GM12878 (cell line): ENCODE measurements at regions not wholly inside any gene's neighbourhood (a gene's known extent, or its start where the extent isn't known, plus 50 kb on each side); places are given as distances from the start of the nearest gene placed in this dataset.
"Not testable (repeated sequence)": the region's sequence is repeated elsewhere in the genome, so short reads cannot be mapped to it uniquely, and the experiment has no call there.

ENCODE experiments used
- ATAC-seq: fragments of 200-7000 bp; cut with Tn5 transposase; 3 replicates; pipeline ENCODE4 v1.9.1; 2020; ENCODE audit warnings: mild to moderate bottlenecking, moderate library complexity
- BruUV-seq: library from RNA; stranded (reverse); fragments of 400-500 nt; replicated peaks from 2 replicates; lab custom pipeline; 2021; lab: Mats Ljungman, UMichigan
- CTCF ChIA-PET: fragments of 300-600 bp; sonication (Branson Sonifier 250); formaldehyde crosslinking; extraction: SDS; loops from one replicate; lab custom pipeline; 2021; ENCODE audit warnings: inconsistent platforms; lab: Yijun Ruan, JAX
- POLR2A ChIA-PET: fragments of 350-600 bp; formaldehyde crosslinking; extraction: SDS; loops from one replicate; lab custom pipeline; 2021; ENCODE audit warnings: inconsistent platforms; lab: Charles Lee
- RAD21 ChIA-PET: fragments of 300-600 bp; sonication (Branson Sonifier 250); formaldehyde crosslinking; loops from one replicate; lab custom pipeline; 2023; ENCODE audit warnings: antibody characterized with exemption; ENCODE audit not compliant: unreplicated experiment; lab: Charles Lee
- SMC1A ChIA-PET: fragments of 300-600 bp; sonication (Branson Sonifier 250); formaldehyde crosslinking; loops from one replicate; lab custom pipeline; 2023; ENCODE audit not compliant: unreplicated experiment, uncharacterized antibody; lab: Charles Lee
- DNase-seq: peaks from one replicate; pipeline ENCODE4 v3.0.0-alpha.2; 2011; ENCODE audit warnings: low read depth, low spot score
- FAIRE-seq: peaks from 3 replicates; lab custom pipeline; 2011; peaks lifted over from hg19 to GRCh38; lab: Jason Lieb, UNC
- H2AFZ ChIP-seq: 2 replicates; pipeline ENCODE4 v1.6.0; 2011; ENCODE audit warnings: low read depth, low read length, control low read depth; ENCODE audit not compliant: control insufficient read depth
- H3K27ac ChIP-seq: 2 replicates; pipeline ENCODE4 v1.5.1; 2011; ENCODE audit warnings: control low read depth; ENCODE audit not compliant: control insufficient read depth, insufficient read depth
- H3K27me3 ChIP-seq, 2 experiments: replicated peaks in 1 of 2; 2 replicates each; pipeline versions ENCODE4 v1.6.0 to v1.6.1; 2011; ENCODE audit warnings: low read length in 1 of 2; ENCODE audit not compliant: control insufficient read depth in 2 of 2, insufficient read depth in 2 of 2
- H3K36me3 ChIP-seq, 2 experiments: 2 replicates each; pipeline ENCODE4 v1.5.1; 2011; ENCODE audit warnings: low read length in 1 of 2; ENCODE audit not compliant: control insufficient read depth in 2 of 2, insufficient read depth in 2 of 2
- H3K4me1 ChIP-seq: 2 replicates; pipeline ENCODE4 v1.6.1; 2011; ENCODE audit warnings: mild to moderate bottlenecking, low read length, moderate library complexity, mixed read lengths; ENCODE audit not compliant: control insufficient read depth, insufficient read depth
- H3K4me2 ChIP-seq: 2 replicates; pipeline ENCODE4 v1.6.0; 2011; ENCODE audit warnings: control low read depth; ENCODE audit not compliant: control insufficient read depth, insufficient read depth
- H3K4me3 ChIP-seq: fragments of 200-600 bp; sonication (generic); 2 replicates; pipeline ENCODE4 v1.5.1; 2016
- H3K79me2 ChIP-seq: 2 replicates; pipeline ENCODE4 v1.6.0; 2011; ENCODE audit warnings: low read length; ENCODE audit not compliant: control insufficient read depth, insufficient read depth
- H3K9ac ChIP-seq: 2 replicates; pipeline ENCODE4 v1.8.0; 2011; ENCODE audit warnings: low read length, control low read depth, mixed read lengths; ENCODE audit not compliant: control insufficient read depth, insufficient read depth
- H3K9me3 ChIP-seq: replicated peaks from 3 replicates; pipeline ENCODE4 v1.5.1; 2011; ENCODE audit warnings: mild to moderate bottlenecking, low read length; ENCODE audit not compliant: control insufficient read depth, insufficient read depth
- H4K20me1 ChIP-seq: 2 replicates; pipeline ENCODE4 v1.6.0; 2011; ENCODE audit not compliant: control insufficient read depth, insufficient read depth
- BACH1 ChIP-seq: fragments of 450-650 bp; IDR thresholded peaks from 2 replicates; pipeline ENCODE4 v1.6.1; 2017; ENCODE audit warnings: mild to moderate bottlenecking, borderline replicate concordance
- BRCA1 ChIP-seq: IDR thresholded peaks from 2 replicates; pipeline ENCODE4 v1.6.1; 2011; ENCODE audit warnings: low read depth, low read length, improper control_type of control experiment
- E2F8 ChIP-seq: fragments of 450-650 bp; IDR thresholded peaks from 2 replicates; pipeline ENCODE4 v1.6.1; 2018; ENCODE audit warnings: mild to moderate bottlenecking, low read depth, moderate library complexity; ENCODE audit not compliant: partially characterized antibody
- EED ChIP-seq: sonication (generic); IDR thresholded peaks from 2 replicates; pipeline ENCODE4 v1.6.1; 2016; ENCODE audit warnings: antibody characterized with exemption, low read depth
- ESRRA ChIP-seq: IDR thresholded peaks from 2 replicates; pipeline ENCODE4 v1.6.1; 2012; ENCODE audit warnings: mild to moderate bottlenecking, low read length, improper control_type of control experiment
- MLLT1 ChIP-seq: fragments of 450-650 bp; IDR thresholded peaks from 2 replicates; pipeline ENCODE4 v1.6.1; 2016; ENCODE audit warnings: mild to moderate bottlenecking
- MTA3 ChIP-seq: IDR thresholded peaks from 2 replicates; pipeline ENCODE4 v1.6.1; 2012; ENCODE audit warnings: low read length, inconsistent platforms, borderline replicate concordance
- SKIL ChIP-seq: fragments of 450-650 bp; IDR thresholded peaks from 2 replicates; pipeline ENCODE4 v1.6.1; 2017; ENCODE audit warnings: mild to moderate bottlenecking, low read depth, inconsistent platforms; ENCODE audit not compliant: poor library complexity, severe bottlenecking
- SMARCA5 ChIP-seq: fragments of 450-650 bp; IDR thresholded peaks from 2 replicates; pipeline ENCODE4 v1.6.1; 2017; ENCODE audit warnings: mild to moderate bottlenecking
- SUPT20H ChIP-seq: IDR thresholded peaks from 2 replicates; pipeline ENCODE4 v1.6.1; 2011; ENCODE audit warnings: low read depth, mild to moderate bottlenecking, low read length, moderate library complexity, borderline replicate concordance; ENCODE audit not compliant: control insufficient read depth
- YY1 ChIP-seq: IDR thresholded peaks from 2 replicates; pipeline ENCODE4 v1.6.1; 2011; ENCODE audit warnings: low read depth, mild to moderate bottlenecking, low read length
- WGBS: methylation state at CpG from one replicate; pipeline ENCODE4 v1.1.6; 2016; ENCODE audit warnings: low lambda C conversion rate; ENCODE audit not compliant: insufficient replicate concordance, insufficient coverage; ENCODE audit errors: missing lambda C conversion rate; 5-methylcytosine and 5-hydroxymethylcytosine counted together
- in situ Hi-C: fragments of 300-500 bp; cut with MboI; formaldehyde crosslinking; loops from 9 replicates; pipeline ENCODE4 v1.14.3; 2018; ENCODE audit warnings: mixed read lengths
- intact Hi-C: fragments of 100-400 bp; cut with micrococcal nuclease; formaldehyde crosslinking; loops from one replicate; pipeline ENCODE4 v1.14.2; 2022; ENCODE audit not compliant: unreplicated experiment

- H3K27ac ChIP-seq, H3K36me3 ChIP-seq, SMC1A ChIA-PET, H3K4me3 ChIP-seq, in situ Hi-C loops, ATAC-seq, FAIRE-seq, H3K27me3 ChIP-seq, H2AFZ ChIP-seq, POLR2A ChIA-PET, H3K4me2 ChIP-seq, H3K9ac ChIP-seq, intact Hi-C loops, RAD21 ChIA-PET, DNase-seq, H3K4me1 ChIP-seq, H3K9me3 ChIP-seq, CTCF ChIA-PET, H3K79me2 ChIP-seq, BruUV-seq, H4K20me1 ChIP-seq: not testable (repeated sequence)
- 53% methylated on average over 1 of the region's 1 CpG for WGBS
Measured at GRCh38 chr1:24268555-24268954, 50.6 kb upstream of the GRHL3 start.

GRCh38 chr1:24266998-24267397 is 52.2 kb upstream of the GRHL3 start:
- 42% methylated on average over 3 of the region's 3 CpGs for WGBS
- no peak for ATAC-seq
- in situ Hi-C loops (no loop called here), intact Hi-C loops (no loop called here)
- Histone ChIP-seq H3K4me2 (no peak overlapping the region), H3K36me3 (no peaks in the 10 kb centered on the region), H3K27ac (no peak overlapping the region), H4K20me1 (no peaks in the 10 kb centered on the region), H3K4me3 (no peak overlapping the region), H3K79me2 (no peaks in the 10 kb centered on the region), H3K9me3 (no peaks in the 10 kb centered on the region), H3K9ac (no peak overlapping the region)
- ChIA-PET CTCF (interaction anchor here (0.6 kb wide), 1 partner anchor 13 kb away, joined by 4 read pairs; no protein-coding TSS in a partner anchor), SMC1A (interaction anchor here (1.1 kb wide), 1 partner anchor 10 kb away, joined by 3 read pairs; no protein-coding TSS in a partner anchor), RAD21 (interaction anchor here (0.7 kb wide), 1 partner anchor 37 kb away, joined by 3 read pairs; no protein-coding TSS in a partner anchor), POLR2A (no interaction called here)
- DNase-seq = no peak
- no TSS peak for BruUV-seq
- TF ChIP-seq SUPT20H (no peak), MTA3 (no peak), BRCA1 (no peak), SMARCA5 (no peak), EED (no peak), MLLT1 (no peak), BACH1 (no peak), E2F8 (no peak), SKIL (no peak), ESRRA (no peak), YY1 (no peak)
- TF ChIP-seq, all 136 proteins: peak for 0
- no peak for FAIRE-seq
- Histone ChIP-seq H3K4me1 (no peaks in the 10 kb centered on the region), H2AFZ (no peak overlapping the region), H3K27me3 (peaks cover 0 to 4% of the 10 kb centered on the region in 2 experiments; a peak in 2 of 4 replicates)
